Uterus (tissue), 3 donors: ENCODE measurements at regions not wholly inside any gene's neighbourhood (a gene's known extent, or its start where the extent isn't known, plus 50 kb on each side); places are given as distances from the start of the nearest gene placed in this dataset.

Experiments
- DNase-seq, 2 donors: peaks; one replicate each; pipeline ENCODE4 v3.0.0-alpha.2; 2019 to 2020
- H3K27ac ChIP-seq, 2 donors: fragments of 200-600 bp; sonication (generic); 1 replicate in 1 of 2; 2 replicates in 1 of 2; pipeline ENCODE4 v1.5.1; 2016 to 2018
- H3K27me3 ChIP-seq, 2 donors: fragments of 200-600 bp; sonication (generic); one replicate each; pipeline ENCODE4 v1.5.1; 2018 to 2019; ENCODE audit warnings: control low read depth in 1 of 2
- H3K36me3 ChIP-seq, 2 donors: fragments of 200-600 bp; sonication (generic); one replicate each; pipeline ENCODE4 v1.5.1; 2019; ENCODE audit warnings: control low read depth in 1 of 2
- H3K4me1 ChIP-seq, 2 donors: fragments of 200-600 bp; sonication (generic); one replicate each; pipeline ENCODE4 v1.5.1; 2018 to 2019; ENCODE audit warnings: control low read depth in 1 of 2
- H3K4me3 ChIP-seq, 2 donors: fragments of 200-600 bp; sonication (generic); 1 replicate in 1 of 2; 2 replicates in 1 of 2; pipeline ENCODE4 v1.5.1; 2018 to 2019; ENCODE audit warnings: mild to moderate bottlenecking in 1 of 2
- H3K9me3 ChIP-seq, 2 donors: fragments of 200-600 bp; sonication (generic); one replicate each; pipeline ENCODE4 v1.5.1; 2019; ENCODE audit warnings: control low read depth in 1 of 2
- POLR2A ChIP-seq, 2 donors: fragments of 450-650 bp; IDR thresholded peaks; one replicate each; pipeline ENCODE4 v1.6.1; 2016; ENCODE audit warnings: antibody characterized with exemption in 2 of 2, mild to moderate bottlenecking in 1 of 2, moderate library complexity in 1 of 2
- intact Hi-C: fragments of 100-400 bp; cut with DNase I; formaldehyde crosslinking; loops from one replicate; pipeline ENCODE4 v1.15.1; 2023; ENCODE audit warnings: low total_unique reads
- TF ChIP-seq, protein P1 (sequence below), 4 experiments: fragments of 200-600 bp in 2 of 4; fragments of 450-650 bp in 2 of 4; sonication (generic) in 2 of 4; IDR thresholded peaks; one replicate each; pipeline ENCODE4 v1.5.1; 2016 to 2019; ENCODE audit warnings: antibody characterized with exemption in 4 of 4, mild to moderate bottlenecking in 2 of 4, moderate library complexity in 1 of 4
- donor health status: DM: yes; HTN: yes; CAD: no.

DNA sequence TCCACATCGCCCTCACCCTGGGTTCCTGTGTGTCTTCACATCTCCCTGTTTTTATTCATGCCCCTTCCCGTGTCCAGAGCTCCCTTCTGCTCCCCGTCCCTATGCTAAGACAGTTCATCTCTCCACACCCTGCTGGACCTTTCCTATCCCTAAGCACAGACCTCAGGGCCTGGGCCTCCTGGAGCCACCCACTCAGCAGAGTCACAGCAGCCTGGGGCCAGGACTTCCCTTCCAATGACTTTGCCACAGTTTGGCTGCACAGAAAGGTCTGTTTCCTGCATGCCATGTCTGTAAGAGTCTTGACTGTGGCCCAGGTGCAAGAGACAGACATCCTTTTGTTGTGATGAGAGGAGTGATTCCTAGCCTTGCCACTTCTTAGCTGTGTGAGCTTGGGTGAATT, 470.7 kb downstream of the TSHZ3 start:
- TF ChIP-seq, protein P1, sequence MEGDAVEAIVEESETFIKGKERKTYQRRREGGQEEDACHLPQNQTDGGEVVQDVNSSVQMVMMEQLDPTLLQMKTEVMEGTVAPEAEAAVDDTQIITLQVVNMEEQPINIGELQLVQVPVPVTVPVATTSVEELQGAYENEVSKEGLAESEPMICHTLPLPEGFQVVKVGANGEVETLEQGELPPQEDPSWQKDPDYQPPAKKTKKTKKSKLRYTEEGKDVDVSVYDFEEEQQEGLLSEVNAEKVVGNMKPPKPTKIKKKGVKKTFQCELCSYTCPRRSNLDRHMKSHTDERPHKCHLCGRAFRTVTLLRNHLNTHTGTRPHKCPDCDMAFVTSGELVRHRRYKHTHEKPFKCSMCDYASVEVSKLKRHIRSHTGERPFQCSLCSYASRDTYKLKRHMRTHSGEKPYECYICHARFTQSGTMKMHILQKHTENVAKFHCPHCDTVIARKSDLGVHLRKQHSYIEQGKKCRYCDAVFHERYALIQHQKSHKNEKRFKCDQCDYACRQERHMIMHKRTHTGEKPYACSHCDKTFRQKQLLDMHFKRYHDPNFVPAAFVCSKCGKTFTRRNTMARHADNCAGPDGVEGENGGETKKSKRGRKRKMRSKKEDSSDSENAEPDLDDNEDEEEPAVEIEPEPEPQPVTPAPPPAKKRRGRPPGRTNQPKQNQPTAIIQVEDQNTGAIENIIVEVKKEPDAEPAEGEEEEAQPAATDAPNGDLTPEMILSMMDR (IDR thresholded peaks at IDR 0.05), result no peak
- no peak for TF ChIP-seq POLR2A (IDR thresholded peaks at IDR 0.05)
- no peaks in the 10 kb centered on the region for H3K36me3 ChIP-seq
- intact Hi-C loops, result no loop called here
- H3K27me3 ChIP-seq, result no peaks in the 10 kb centered on the region
- no peaks in the 10 kb centered on the region for H3K4me1 ChIP-seq
- no peak for DNase-seq
- H3K27ac ChIP-seq, result no peak overlapping the region
- no peaks in the 10 kb centered on the region for H3K9me3 ChIP-seq
- no peak overlapping the region for H3K4me3 ChIP-seq

DNA sequence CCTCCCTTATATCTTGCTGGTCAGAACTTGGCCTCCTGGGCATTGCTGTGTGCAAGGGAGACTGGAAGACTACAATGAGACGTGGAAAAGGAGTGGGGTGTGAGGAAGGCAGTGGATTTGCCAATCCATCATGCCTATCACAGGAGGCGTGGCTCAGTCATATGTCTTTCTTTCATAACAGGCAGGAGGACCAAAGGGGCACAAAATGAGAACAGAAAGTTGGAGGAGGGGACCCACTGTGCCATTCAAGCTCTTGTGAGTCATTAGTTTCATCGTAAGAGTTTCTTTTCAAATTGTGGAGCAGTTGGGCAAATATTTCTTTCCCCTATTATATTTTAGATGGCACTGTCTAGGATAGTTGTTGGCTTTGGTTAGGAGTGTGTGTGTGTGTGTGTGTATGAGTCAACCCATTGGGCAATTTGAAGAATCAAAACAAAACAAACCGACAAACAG, 471.5 kb downstream of the TSHZ3 start:
- H3K36me3 ChIP-seq, result no peaks in the 10 kb centered on the region
- no peaks in the 10 kb centered on the region for H3K4me1 ChIP-seq
- no peak for DNase-seq
- intact Hi-C loops, result no loop called here
- H3K27me3 ChIP-seq, result no peaks in the 10 kb centered on the region
- no peak overlapping the region for H3K4me3 ChIP-seq
- no peak overlapping the region for H3K27ac ChIP-seq
- TF ChIP-seq POLR2A (IDR thresholded peaks at IDR 0.05), result no peak
- TF ChIP-seq, protein P1 (IDR thresholded peaks at IDR 0.05), result no peak
- no peaks in the 10 kb centered on the region for H3K9me3 ChIP-seq

DNA sequence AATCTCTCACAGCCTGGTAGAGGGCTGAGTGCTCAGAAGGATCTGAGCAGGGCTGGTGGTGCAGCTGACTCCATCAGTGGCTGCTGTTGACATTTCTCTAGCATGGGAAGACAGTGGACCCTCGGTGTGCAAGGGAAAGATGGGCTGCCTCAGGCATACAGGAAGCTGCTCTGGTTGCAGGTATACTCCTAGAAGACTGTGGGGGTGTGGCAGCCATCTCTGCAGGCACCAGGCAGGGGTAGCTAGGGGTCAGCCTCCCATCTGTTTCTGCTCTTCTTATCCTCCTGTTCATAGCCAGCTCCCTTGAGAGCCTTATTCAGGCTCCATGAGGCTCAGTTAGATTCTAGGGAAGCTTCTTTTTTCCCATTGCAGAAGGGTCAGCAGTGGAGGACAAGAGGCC, 475.5 kb downstream of the TSHZ3 start:
- no peak for DNase-seq
- TF ChIP-seq, protein P1 (IDR thresholded peaks at IDR 0.05), result no peak
- no peak for TF ChIP-seq POLR2A (IDR thresholded peaks at IDR 0.05)
- Histone ChIP-seq H3K4me3 (no peak overlapping the region), H3K27me3 (no peaks in the 10 kb centered on the region), H3K4me1 (no peaks in the 10 kb centered on the region), H3K9me3 (no peaks in the 10 kb centered on the region), H3K27ac (no peak overlapping the region), H3K36me3 (no peaks in the 10 kb centered on the region)
- intact Hi-C loops, result no loop called here

DNA sequence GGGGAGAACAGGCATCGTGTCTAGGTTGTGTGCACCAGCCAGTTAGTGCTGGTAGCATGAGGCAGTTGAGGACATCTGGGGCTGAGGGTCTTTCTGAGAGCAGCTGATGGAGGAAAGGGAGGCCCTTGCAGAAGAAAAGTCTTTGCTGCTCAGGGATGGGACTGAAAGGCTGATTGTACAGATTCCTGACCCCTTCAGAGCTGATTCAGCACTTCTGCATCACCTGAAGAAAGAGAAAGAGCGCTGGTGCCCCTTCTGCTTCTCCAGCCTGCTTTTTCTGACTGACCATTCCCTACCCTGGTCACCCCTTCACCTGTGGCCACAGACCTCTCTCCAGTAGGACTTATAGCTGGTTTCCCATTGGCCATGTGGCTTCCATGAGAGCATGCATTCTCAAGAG, 476.2 kb downstream of the TSHZ3 start:
- Histone ChIP-seq H3K36me3 (no peaks in the 10 kb centered on the region), H3K4me3 (no peak overlapping the region), H3K4me1 (no peaks in the 10 kb centered on the region), H3K27me3 (no peaks in the 10 kb centered on the region), H3K27ac (no peak overlapping the region), H3K9me3 (no peaks in the 10 kb centered on the region)
- no peak for DNase-seq
- no peak for TF ChIP-seq POLR2A (IDR thresholded peaks at IDR 0.05)
- TF ChIP-seq, protein P1 (IDR thresholded peaks at IDR 0.05), result no peak
- intact Hi-C loops, result no loop called here

DNA sequence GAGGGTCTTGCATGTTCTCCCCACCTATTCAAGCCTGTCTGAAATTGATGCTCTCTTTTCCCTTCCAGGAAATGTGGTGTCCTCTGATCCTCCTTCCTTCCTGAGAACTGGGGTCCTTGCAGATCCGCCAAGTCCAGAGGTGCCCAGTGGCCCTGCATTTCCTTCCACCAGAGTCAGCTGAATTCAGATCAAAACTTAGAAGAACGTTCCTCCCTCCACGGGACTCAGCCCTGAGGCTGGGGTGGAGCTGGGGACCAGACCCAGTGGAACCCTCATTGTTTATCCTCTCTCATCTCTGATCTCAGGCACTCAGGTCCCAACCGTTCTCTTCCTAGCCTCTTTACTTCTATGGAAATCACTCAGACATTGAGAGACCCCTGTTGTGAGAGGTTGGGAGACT, 477.3 kb downstream of the TSHZ3 start:
- intact Hi-C loops, result no loop called here
- TF ChIP-seq POLR2A (IDR thresholded peaks at IDR 0.05), result no peak
- TF ChIP-seq, protein P1 (IDR thresholded peaks at IDR 0.05), result no peak
- no peaks in the 10 kb centered on the region for H3K4me1 ChIP-seq

More for the DNA sequence above, 477.3 kb downstream of the TSHZ3 start:
- DNase-seq, result no peak
- no peaks in the 10 kb centered on the region for H3K9me3 ChIP-seq
- H3K27me3 ChIP-seq, result no peaks in the 10 kb centered on the region
- H3K4me3 ChIP-seq, result no peak overlapping the region
- H3K36me3 ChIP-seq, result no peaks in the 10 kb centered on the region
- H3K27ac ChIP-seq, result no peak overlapping the region
